Panc1 (cell line): ENCODE measurements at regions not wholly inside any gene's neighbourhood (a gene's known extent, or its start where the extent isn't known, plus 50 kb on each side); places are given as distances from the start of the nearest gene placed in this dataset.

Source experiments
- ATAC-seq: fragments of 200-7000 bp; cut with Tn5 transposase; 2 replicates; pipeline ENCODE4 v1.9.1; 2020; ENCODE audit warnings: mild to moderate bottlenecking, moderate library complexity
- BruUV-seq: library from RNA; stranded (reverse); fragments of 400-500 nt; replicated peaks from 2 replicates; lab custom pipeline; 2021; lab: Mats Ljungman, UMichigan
- CTCF ChIA-PET: fragments of 300-600 bp; sonication (Branson Sonifier 250); formaldehyde crosslinking; loops from one replicate; lab custom pipeline; 2022; ENCODE audit warnings: antibody characterized with exemption; lab: Charles Lee
- POLR2A ChIA-PET: fragments of 300-600 bp; sonication (Branson Sonifier 250); formaldehyde crosslinking; loops from one replicate; lab custom pipeline; 2022; ENCODE audit warnings: antibody characterized with exemption; lab: Charles Lee
- DNase-seq: peaks from one replicate; pipeline ENCODE4 v3.0.0-alpha.2; 2010; ENCODE audit warnings: low read depth, low spot score
- H3K27ac ChIP-seq: 2 replicates; pipeline ENCODE4 v1.5.1; 2011; ENCODE audit warnings: mild to moderate bottlenecking, low read length, inconsistent platforms
- H3K27me3 ChIP-seq: fragments of 200-500 bp; sonication (Bioruptor generic); 2 replicates; pipeline ENCODE4 v1.6.0; 2014; ENCODE audit warnings: low read length, inconsistent platforms; ENCODE audit not compliant: control insufficient read depth, insufficient read depth
- H3K36me3 ChIP-seq: fragments of 200-500 bp; sonication (Bioruptor generic); 2 replicates; pipeline ENCODE4 v1.5.1; 2014; ENCODE audit warnings: inconsistent platforms, mild to moderate bottlenecking, low read length, moderate library complexity; ENCODE audit not compliant: control insufficient read depth, insufficient read depth
- H3K4me1 ChIP-seq: 2 replicates; pipeline ENCODE4 v1.5.1; 2011; ENCODE audit warnings: inconsistent platforms, mild to moderate bottlenecking, low read length, moderate library complexity; ENCODE audit not compliant: control insufficient read depth, insufficient read depth
- H3K4me3 ChIP-seq, 2 experiments: 2 replicates each; pipeline ENCODE4 v1.5.1; 2011 to 2012; ENCODE audit warnings: low read depth in 2 of 2, low read length in 2 of 2, mild to moderate bottlenecking in 2 of 2, inconsistent platforms in 1 of 2, moderate library complexity in 1 of 2
- H3K9me3 ChIP-seq: fragments of 200-500 bp; sonication (Bioruptor generic); 2 replicates; pipeline ENCODE4 v1.5.1; 2014; ENCODE audit warnings: low read depth, mild to moderate bottlenecking, inconsistent platforms, low read length, moderate library complexity; ENCODE audit not compliant: control insufficient read depth, insufficient read depth
- POLR2AphosphoS5 ChIP-seq: IDR thresholded peaks from 2 replicates; pipeline ENCODE4 v1.6.1; 2012; ENCODE audit warnings: mild to moderate bottlenecking, low read depth, low read length, moderate library complexity
- SIN3A ChIP-seq: IDR thresholded peaks from 2 replicates; pipeline ENCODE4 v1.6.1; 2012; ENCODE audit warnings: low read depth, mild to moderate bottlenecking, low read length, moderate library complexity, borderline replicate concordance; ENCODE audit not compliant: insufficient read depth
- TCF7L2 ChIP-seq: IDR thresholded peaks from 2 replicates; pipeline ENCODE4 v1.6.1; 2011; ENCODE audit warnings: mild to moderate bottlenecking, low read depth, low read length, inconsistent platforms
- in situ Hi-C: cut with HindIII; loops from 2 replicates; pipeline ENCODE4 v1.10.0; 2016; ENCODE audit warnings: low sequenced_read_pairs, low pct_unique_long_range_greater_than_20kb
- intact Hi-C: fragments of 100-400 bp; cut with micrococcal nuclease; formaldehyde crosslinking; loops from one replicate; pipeline ENCODE4 v1.10.0; 2022; ENCODE audit not compliant: unreplicated experiment
- TF ChIP-seq, protein P1 (sequence below), 2 experiments: IDR thresholded peaks; 2 replicates each; pipeline ENCODE4 v1.6.1; 2011 to 2012; ENCODE audit warnings: low read depth in 2 of 2, control low read depth in 1 of 2, low read length in 1 of 2, mild to moderate bottlenecking in 1 of 2, moderate library complexity in 1 of 2; ENCODE audit not compliant: insufficient read depth in 1 of 2
- TF ChIP-seq, protein P2 (sequence below): fragments of 450-650 bp; IDR thresholded peaks from 2 replicates; pipeline ENCODE4 v1.5.1; 2017; ENCODE audit warnings: mild to moderate bottlenecking

GRCh38 chr6:139600919-139601475, 226.5 kb upstream of the CITED2 start:
- CTCF ChIA-PET, result no interaction called here
- intact Hi-C loops, result no loop called here
- no TSS peak for BruUV-seq

GRCh38 chr6:139600343-139600742, 225.9 kb upstream of the CITED2 start:
- BruUV-seq, result no TSS peak

More at GRCh38 chr6:139600919-139601475, 226.5 kb upstream of the CITED2 start:
- Histone ChIP-seq H3K27ac (peak overlapping the region; percentile 13; the same call in 1 of the 2 replicates), H3K27me3 (no peaks in the 10 kb centered on the region), H3K36me3 (no peaks in the 10 kb centered on the region), H3K4me1 (peaks cover 15% of the 10 kb centered on the region), H3K4me3 (no peak overlapping the region), H3K9me3 (no peaks in the 10 kb centered on the region)
- POLR2A ChIA-PET, result no interaction called here
- ATAC-seq (no peak), DNase-seq (no peak)
- in situ Hi-C loops, result no loop called here
- TF ChIP-seq POLR2AphosphoS5, result no peak
- TF ChIP-seq, protein P1, sequence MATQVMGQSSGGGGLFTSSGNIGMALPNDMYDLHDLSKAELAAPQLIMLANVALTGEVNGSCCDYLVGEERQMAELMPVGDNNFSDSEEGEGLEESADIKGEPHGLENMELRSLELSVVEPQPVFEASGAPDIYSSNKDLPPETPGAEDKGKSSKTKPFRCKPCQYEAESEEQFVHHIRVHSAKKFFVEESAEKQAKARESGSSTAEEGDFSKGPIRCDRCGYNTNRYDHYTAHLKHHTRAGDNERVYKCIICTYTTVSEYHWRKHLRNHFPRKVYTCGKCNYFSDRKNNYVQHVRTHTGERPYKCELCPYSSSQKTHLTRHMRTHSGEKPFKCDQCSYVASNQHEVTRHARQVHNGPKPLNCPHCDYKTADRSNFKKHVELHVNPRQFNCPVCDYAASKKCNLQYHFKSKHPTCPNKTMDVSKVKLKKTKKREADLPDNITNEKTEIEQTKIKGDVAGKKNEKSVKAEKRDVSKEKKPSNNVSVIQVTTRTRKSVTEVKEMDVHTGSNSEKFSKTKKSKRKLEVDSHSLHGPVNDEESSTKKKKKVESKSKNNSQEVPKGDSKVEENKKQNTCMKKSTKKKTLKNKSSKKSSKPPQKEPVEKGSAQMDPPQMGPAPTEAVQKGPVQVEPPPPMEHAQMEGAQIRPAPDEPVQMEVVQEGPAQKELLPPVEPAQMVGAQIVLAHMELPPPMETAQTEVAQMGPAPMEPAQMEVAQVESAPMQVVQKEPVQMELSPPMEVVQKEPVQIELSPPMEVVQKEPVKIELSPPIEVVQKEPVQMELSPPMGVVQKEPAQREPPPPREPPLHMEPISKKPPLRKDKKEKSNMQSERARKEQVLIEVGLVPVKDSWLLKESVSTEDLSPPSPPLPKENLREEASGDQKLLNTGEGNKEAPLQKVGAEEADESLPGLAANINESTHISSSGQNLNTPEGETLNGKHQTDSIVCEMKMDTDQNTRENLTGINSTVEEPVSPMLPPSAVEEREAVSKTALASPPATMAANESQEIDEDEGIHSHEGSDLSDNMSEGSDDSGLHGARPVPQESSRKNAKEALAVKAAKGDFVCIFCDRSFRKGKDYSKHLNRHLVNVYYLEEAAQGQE (IDR thresholded peaks at IDR 0.05; ENCODE audit: insufficient read depth in 1 of 2, low read depth in 2 of 2, low read length in 1 of 2), result no peak
- no peak for TF ChIP-seq SIN3A
- TF ChIP-seq, protein P2, sequence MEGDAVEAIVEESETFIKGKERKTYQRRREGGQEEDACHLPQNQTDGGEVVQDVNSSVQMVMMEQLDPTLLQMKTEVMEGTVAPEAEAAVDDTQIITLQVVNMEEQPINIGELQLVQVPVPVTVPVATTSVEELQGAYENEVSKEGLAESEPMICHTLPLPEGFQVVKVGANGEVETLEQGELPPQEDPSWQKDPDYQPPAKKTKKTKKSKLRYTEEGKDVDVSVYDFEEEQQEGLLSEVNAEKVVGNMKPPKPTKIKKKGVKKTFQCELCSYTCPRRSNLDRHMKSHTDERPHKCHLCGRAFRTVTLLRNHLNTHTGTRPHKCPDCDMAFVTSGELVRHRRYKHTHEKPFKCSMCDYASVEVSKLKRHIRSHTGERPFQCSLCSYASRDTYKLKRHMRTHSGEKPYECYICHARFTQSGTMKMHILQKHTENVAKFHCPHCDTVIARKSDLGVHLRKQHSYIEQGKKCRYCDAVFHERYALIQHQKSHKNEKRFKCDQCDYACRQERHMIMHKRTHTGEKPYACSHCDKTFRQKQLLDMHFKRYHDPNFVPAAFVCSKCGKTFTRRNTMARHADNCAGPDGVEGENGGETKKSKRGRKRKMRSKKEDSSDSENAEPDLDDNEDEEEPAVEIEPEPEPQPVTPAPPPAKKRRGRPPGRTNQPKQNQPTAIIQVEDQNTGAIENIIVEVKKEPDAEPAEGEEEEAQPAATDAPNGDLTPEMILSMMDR, result no peak
- no peak for TF ChIP-seq TCF7L2

More at GRCh38 chr6:139600343-139600742, 225.9 kb upstream of the CITED2 start:
- ATAC-seq, result no peak
- Histone ChIP-seq H3K27me3 (no peaks in the 10 kb centered on the region), H3K27ac (no peak overlapping the region; the same call in 1 of the 2 replicates), H3K4me1 (peaks cover 15% of the 10 kb centered on the region), H3K9me3 (no peaks in the 10 kb centered on the region), H3K4me3 (no peak overlapping the region), H3K36me3 (no peaks in the 10 kb centered on the region)
- TF ChIP-seq, protein P2, result no peak
- TF ChIP-seq, protein P1 (IDR thresholded peaks at IDR 0.05; ENCODE audit: insufficient read depth in 1 of 2, low read depth in 2 of 2, low read length in 1 of 2), result no peak
- TF ChIP-seq POLR2AphosphoS5 (no peak), TCF7L2 (no peak), SIN3A (no peak)
- CTCF ChIA-PET, result no interaction called here
- intact Hi-C loops, result no loop called here
- in situ Hi-C loops, result no loop called here
- DNase-seq, result no peak
- POLR2A ChIA-PET, result interaction anchor here (0.6 kb wide), 1 partner anchor 225 kb away, joined by 3 read pairs; no protein-coding TSS in a partner anchor
